ENCODE measurements at regions not wholly inside any gene's neighbourhood (a gene's known extent, or its start where the extent isn't known, plus 50 kb on each side); places are given as distances from the start of the nearest gene placed in this dataset.

- ATAC-seq (ENCODE audit: insufficient read depth, low FRiP score), result no peak
- Histone ChIP-seq H3K4me1 (ENCODE audit: control insufficient read depth in 5 of 5, insufficient read depth in 5 of 5, low read length in 5 of 5) (no peaks in the 10 kb centered on the region), H3K9ac (ENCODE audit: insufficient read depth in 1 of 2, low read length in 2 of 2) (no peak overlapping the region), H3K36me3 (ENCODE audit: control insufficient read depth in 4 of 4, insufficient read depth in 4 of 4, low read length in 4 of 4) (no peaks in the 10 kb centered on the region), H3K4me3 (no peak overlapping the region), H3K9me3 (ENCODE audit: control insufficient read depth in 4 of 4, insufficient read depth in 3 of 4, low read length in 3 of 4) (peaks cover 0 to 1% (median 0%) of the 10 kb centered on the region in 4 donors), H3K27ac (ENCODE audit: low read depth in 1 of 2, low read length in 1 of 2) (no peak overlapping the region), H3K27me3 (ENCODE audit: control insufficient read depth in 3 of 3, insufficient read depth in 3 of 3, low read length in 2 of 3) (no peaks in the 10 kb centered on the region)
- no peak for DNase-seq
- TF ChIP-seq CTCF (IDR thresholded peaks at IDR 0.05; ENCODE audit: control extremely low read depth, extremely low read depth), result no peak
- WGBS, 2 donors, result 78 to 89% methylated on average over 4 of the region's 4 CpGs
Measured at GRCh38 chr5:99076723-99077640, 148.2 kb upstream of the CHD1 start.

GRCh38 chr5:99072846-99073245, 144.0 kb upstream of the CHD1 start:
- 95 to 98% methylated on average over 1 of the region's 1 CpG for WGBS, 2 donors
- H3K9me3 ChIP-seq (ENCODE audit: control insufficient read depth in 4 of 4, insufficient read depth in 3 of 4, low read length in 3 of 4), result peaks cover 0 to 1% (median 0%) of the 10 kb centered on the region in 4 donors
- H3K9ac ChIP-seq (ENCODE audit: insufficient read depth in 1 of 2, low read length in 2 of 2), result no peak overlapping the region
- ATAC-seq (ENCODE audit: insufficient read depth, low FRiP score), result no peak
- H3K27me3 ChIP-seq (ENCODE audit: control insufficient read depth in 3 of 3, insufficient read depth in 3 of 3, low read length in 2 of 3), result no peaks in the 10 kb centered on the region
- DNase-seq, result no peak
- no peak overlapping the region for H3K27ac ChIP-seq (ENCODE audit: low read depth in 1 of 2, low read length in 1 of 2)
- H3K36me3 ChIP-seq (ENCODE audit: control insufficient read depth in 4 of 4, insufficient read depth in 4 of 4, low read length in 4 of 4), result no peaks in the 10 kb centered on the region
- no peaks in the 10 kb centered on the region for H3K4me1 ChIP-seq (ENCODE audit: control insufficient read depth in 5 of 5, insufficient read depth in 5 of 5, low read length in 5 of 5)
- no peak overlapping the region for H3K4me3 ChIP-seq
- no peak for TF ChIP-seq CTCF (IDR thresholded peaks at IDR 0.05; ENCODE audit: control extremely low read depth, extremely low read depth)

GRCh38 chr5:99070822-99071221, 142.0 kb upstream of the CHD1 start:
- H3K27me3 ChIP-seq (ENCODE audit: control insufficient read depth in 3 of 3, insufficient read depth in 3 of 3, low read length in 2 of 3), result no peaks in the 10 kb centered on the region
- peaks cover 0 to 1% (median 0%) of the 10 kb centered on the region in 4 donors for H3K9me3 ChIP-seq (ENCODE audit: control insufficient read depth in 4 of 4, insufficient read depth in 3 of 4, low read length in 3 of 4)
- H3K36me3 ChIP-seq (ENCODE audit: control insufficient read depth in 4 of 4, insufficient read depth in 4 of 4, low read length in 4 of 4), result no peaks in the 10 kb centered on the region
- DNase-seq, result no peak
- TF ChIP-seq CTCF (IDR thresholded peaks at IDR 0.05; ENCODE audit: control extremely low read depth, extremely low read depth), result no peak
- no peaks in the 10 kb centered on the region for H3K4me1 ChIP-seq (ENCODE audit: control insufficient read depth in 5 of 5, insufficient read depth in 5 of 5, low read length in 5 of 5)
- no peak overlapping the region for H3K9ac ChIP-seq (ENCODE audit: insufficient read depth in 1 of 2, low read length in 2 of 2)
- ATAC-seq (ENCODE audit: insufficient read depth, low FRiP score), result no peak
- no peak overlapping the region for H3K4me3 ChIP-seq
- WGBS, 2 donors, result 69 to 85% methylated on average over 2 of the region's 2 CpGs
- H3K27ac ChIP-seq (ENCODE audit: low read depth in 1 of 2, low read length in 1 of 2), result no peak overlapping the region

Data from lung (tissue), 11 donors.